ENCODE measurements at regions not wholly inside any gene's neighbourhood (a gene's known extent, or its start where the extent isn't known, plus 50 kb on each side); places are given as distances from the start of the nearest gene placed in this dataset.

DNA sequence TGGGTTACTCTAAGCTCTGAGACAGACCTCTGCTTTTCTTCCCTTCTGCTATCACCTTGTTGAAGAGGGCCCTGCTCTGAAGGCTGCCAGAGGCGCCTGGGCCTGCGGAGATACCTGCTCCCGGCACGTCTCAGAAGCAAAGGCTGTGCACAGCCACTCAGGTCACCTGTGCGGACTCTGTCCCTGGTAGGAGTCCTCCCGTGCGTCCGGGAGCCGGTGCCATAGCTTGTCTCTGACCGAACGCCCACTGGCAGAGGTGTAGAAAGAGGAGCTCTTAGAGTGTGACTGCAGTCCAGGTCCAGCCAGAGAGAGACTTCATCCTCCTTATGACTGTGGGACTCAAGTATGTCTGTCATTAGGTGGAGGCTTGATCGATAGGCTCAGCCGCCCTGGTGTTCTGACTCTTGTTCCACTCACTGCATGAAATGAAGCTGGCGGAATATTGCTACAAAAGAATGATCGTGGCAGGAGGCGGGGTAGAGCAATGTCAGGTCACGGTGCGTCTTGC, 51.0 kb upstream of the UNC93A start:
- H3K4me1 ChIP-seq (ENCODE audit: control insufficient read depth, insufficient read depth, low read length), result peaks cover 67% of the 10 kb centered on the region
- H3K9ac ChIP-seq (ENCODE audit: low read length), result no peak overlapping the region
- H3K27ac ChIP-seq (ENCODE audit: low read depth, low read length), result no peak overlapping the region
- H3K4me3 ChIP-seq (ENCODE audit: low read depth, low read length), result no peak overlapping the region
- no peaks in the 10 kb centered on the region for H3K27me3 ChIP-seq (ENCODE audit: control insufficient read depth, insufficient read depth, low read length)
- peaks cover 33% of the 10 kb centered on the region for H3K36me3 ChIP-seq (ENCODE audit: control insufficient read depth, insufficient read depth, low read length)
- no peaks in the 10 kb centered on the region for H3K9me3 ChIP-seq (ENCODE audit: control insufficient read depth, insufficient read depth, low read depth, low read length)

Data from HUES6 (cell line).